Mucosa of rectum (tissue), 2 donors: ENCODE measurements at regions not wholly inside any gene's neighbourhood (a gene's known extent, or its start where the extent isn't known, plus 50 kb on each side); places are given as distances from the start of the nearest gene placed in this dataset.
"Not testable (repeated sequence)": the region's sequence is repeated elsewhere in the genome, so short reads cannot be mapped to it uniquely, and the experiment has no call there.

Experiments
- H3K27ac ChIP-seq, 2 donors: one replicate each; pipeline ENCODE4 v1.7.0; 2013; ENCODE audit warnings: inconsistent platforms in 2 of 2, low read depth in 2 of 2, low read length in 2 of 2
- H3K27me3 ChIP-seq, 2 donors: one replicate each; pipeline ENCODE4 v1.7.0; 2013; ENCODE audit warnings: low read length in 2 of 2; ENCODE audit not compliant: control insufficient read depth in 2 of 2, insufficient read depth in 2 of 2
- H3K36me3 ChIP-seq, 2 donors: one replicate each; pipeline ENCODE4 v1.7.0; 2013; ENCODE audit warnings: low read length in 2 of 2; ENCODE audit not compliant: control insufficient read depth in 2 of 2, insufficient read depth in 2 of 2
- H3K4me1 ChIP-seq, 2 donors: one replicate each; pipeline ENCODE4 v1.7.0; 2013; ENCODE audit warnings: low read length in 2 of 2, mild to moderate bottlenecking in 1 of 2; ENCODE audit not compliant: control insufficient read depth in 2 of 2, insufficient read depth in 2 of 2
- H3K4me3 ChIP-seq, 2 donors: one replicate each; pipeline ENCODE4 v1.7.0; 2013; ENCODE audit warnings: low read length in 2 of 2
- H3K9ac ChIP-seq, 2 donors: one replicate each; pipeline ENCODE4 v1.7.0; 2013; ENCODE audit warnings: low read length in 2 of 2, low read depth in 1 of 2, mild to moderate bottlenecking in 1 of 2
- H3K9me3 ChIP-seq, 2 donors: one replicate each; pipeline ENCODE4 v1.7.0; 2013; ENCODE audit warnings: low read length in 2 of 2; ENCODE audit not compliant: control insufficient read depth in 2 of 2
- donor health status: healthy.
- donor health status: Normal muscosa, but diverticular disease.

DNA sequence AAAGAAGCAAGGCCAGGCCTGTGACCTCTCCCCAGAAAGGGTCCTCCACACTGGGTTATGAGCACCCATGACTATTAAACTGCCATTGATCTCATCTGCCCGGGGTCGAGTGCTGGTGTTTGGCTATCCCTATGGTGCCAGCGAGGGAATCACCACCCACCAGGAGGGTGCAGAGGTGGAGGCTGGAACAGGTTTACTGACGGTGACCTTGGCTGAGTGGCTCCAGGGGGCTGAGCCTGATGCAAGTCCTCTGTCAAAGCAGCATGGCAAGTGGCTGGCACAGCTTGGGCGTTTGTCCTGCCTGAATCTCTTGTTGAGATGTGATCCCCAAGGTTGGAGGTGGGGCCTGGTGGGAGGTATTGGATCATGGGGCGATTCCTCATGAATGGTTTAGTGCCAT, 196.4 kb upstream of the HDAC4 start:
- Histone ChIP-seq H3K9ac (no peak overlapping the region), H3K9me3 (no peaks in the 10 kb centered on the region), H3K4me3 (no peak overlapping the region), H3K36me3 (no peaks in the 10 kb centered on the region), H3K4me1 (no peaks in the 10 kb centered on the region), H3K27ac (no peak overlapping the region), H3K27me3 (peaks cover 0 to 2% of the 10 kb centered on the region in 2 donors)

DNA sequence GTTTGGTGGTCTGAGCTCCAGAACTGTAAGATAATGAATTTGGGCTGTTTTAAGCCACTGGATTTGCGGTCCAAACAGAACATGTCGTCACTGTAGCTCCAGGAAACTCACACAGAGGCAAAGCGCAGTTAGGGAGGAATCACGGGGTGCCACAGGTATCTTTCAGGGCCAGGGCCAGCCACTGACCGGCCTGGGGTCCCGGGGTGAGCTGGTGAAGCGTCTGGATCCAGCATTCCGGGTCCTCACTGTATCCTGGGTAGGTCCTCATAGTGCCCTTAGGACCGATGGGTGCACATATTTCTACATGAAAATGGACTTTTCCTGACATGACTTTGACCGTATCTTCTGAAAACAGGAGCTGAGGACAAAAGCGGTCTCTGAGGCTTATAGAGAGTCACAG, 196.0 kb upstream of the HDAC4 start:
- peaks cover 0 to 2% of the 10 kb centered on the region in 2 donors for H3K27me3 ChIP-seq
- H3K9me3 ChIP-seq, result no peaks in the 10 kb centered on the region
- H3K27ac ChIP-seq, result no peak overlapping the region
- no peak overlapping the region for H3K9ac ChIP-seq
- H3K4me1 ChIP-seq, result no peaks in the 10 kb centered on the region
- H3K4me3 ChIP-seq, result no peak overlapping the region
- H3K36me3 ChIP-seq, result no peaks in the 10 kb centered on the region

DNA sequence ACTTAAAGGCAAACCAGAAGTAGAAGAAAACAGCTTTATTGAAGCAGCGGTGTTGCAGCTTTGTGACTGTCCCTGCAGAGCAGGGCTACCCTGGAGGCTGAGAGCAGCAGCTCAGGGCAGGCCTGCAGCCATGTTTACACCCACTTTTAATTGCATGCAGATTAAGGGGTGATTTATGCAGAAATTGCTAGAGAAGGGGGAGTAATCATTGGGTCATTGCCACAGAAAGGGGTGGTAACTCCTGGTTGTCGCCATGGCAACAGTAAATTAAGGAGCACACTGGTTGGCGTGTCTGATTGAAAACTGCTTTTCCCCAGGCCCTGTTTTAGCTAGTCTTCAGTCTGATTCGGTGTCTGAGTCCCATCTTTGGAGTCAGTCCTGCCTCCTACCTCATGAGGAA, 195.4 kb upstream of the HDAC4 start:
- Histone ChIP-seq H3K4me1 (no peaks in the 10 kb centered on the region), H3K36me3 (no peaks in the 10 kb centered on the region), H3K27me3 (peaks cover 0 to 2% of the 10 kb centered on the region in 2 donors), H3K27ac (no peak overlapping the region), H3K9me3 (no peaks in the 10 kb centered on the region), H3K4me3 (no peak overlapping the region), H3K9ac (no peak overlapping the region)

DNA sequence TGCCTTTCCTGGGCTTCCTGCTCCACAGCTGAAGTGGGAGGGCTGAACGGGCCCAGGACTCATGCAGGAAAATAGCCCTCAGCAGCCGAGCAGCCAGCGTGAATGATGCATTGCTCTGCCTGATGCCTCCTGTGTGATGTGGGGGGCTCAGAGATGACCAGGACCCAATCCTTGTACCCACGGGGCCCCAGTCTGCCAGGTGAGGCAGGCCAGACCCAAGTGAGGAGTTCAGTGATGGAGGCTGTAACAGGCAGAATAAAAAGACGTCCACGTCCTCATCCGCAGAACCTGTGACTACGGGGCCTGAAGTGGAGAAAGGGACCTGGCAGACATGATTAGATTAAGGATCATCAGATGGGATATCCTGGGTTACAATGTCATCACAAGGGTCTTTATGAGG, 194.9 kb upstream of the HDAC4 start:
- Histone ChIP-seq H3K9me3 (no peaks in the 10 kb centered on the region), H3K36me3 (no peaks in the 10 kb centered on the region), H3K9ac (no peak overlapping the region), H3K4me1 (no peaks in the 10 kb centered on the region), H3K27ac (no peak overlapping the region), H3K4me3 (no peak overlapping the region), H3K27me3 (peaks cover 0 to 2% of the 10 kb centered on the region in 2 donors)

- Histone ChIP-seq H3K9ac (no peak overlapping the region), H3K9me3 (no peaks in the 10 kb centered on the region), H3K36me3 (no peaks in the 10 kb centered on the region), H3K4me1 (no peaks in the 10 kb centered on the region), H3K27ac (no peak overlapping the region), H3K27me3 (peaks cover 0 to 2% of the 10 kb centered on the region in 2 donors), H3K4me3 (no peak overlapping the region)
Observed at GRCh38 chr2:239594772-239595608, 194.2 kb upstream of the HDAC4 start.

DNA sequence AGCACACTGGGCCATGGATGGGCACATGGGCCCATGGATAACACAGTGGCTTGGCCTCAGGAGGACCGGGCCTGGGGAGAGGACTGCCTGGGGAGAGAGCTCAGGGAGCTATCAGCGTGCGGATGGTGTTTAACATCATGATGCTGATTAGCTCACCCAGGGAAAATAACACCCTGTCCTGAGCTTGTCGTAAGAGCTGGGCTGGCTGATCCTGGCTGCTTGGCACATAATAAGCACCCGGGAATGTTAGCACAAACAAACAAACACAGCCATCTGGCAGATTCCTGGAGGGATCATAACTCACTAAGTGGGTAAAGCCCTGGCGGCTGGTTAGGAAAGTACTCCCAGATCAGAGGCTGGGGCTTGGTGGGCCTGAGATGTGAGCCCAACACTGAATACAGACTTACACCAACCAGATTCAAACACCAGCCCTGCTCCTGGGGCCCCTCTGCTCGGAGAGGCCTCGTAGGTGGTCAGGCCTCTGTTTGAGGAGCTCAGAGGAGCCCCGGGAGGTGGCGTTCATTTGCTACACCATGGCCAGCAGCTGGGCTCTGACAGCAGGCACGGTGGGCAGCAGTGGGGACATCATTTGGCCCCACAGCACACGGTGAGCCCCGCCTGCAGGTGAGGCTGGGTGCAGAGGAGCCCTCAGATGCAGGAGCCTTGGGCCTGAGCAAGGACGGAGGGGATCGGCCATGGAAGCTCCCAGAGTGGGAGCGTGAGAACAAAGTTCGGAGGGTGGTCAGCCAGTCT, 193.4 kb upstream of the HDAC4 start:
- peaks cover 0 to under 1% of the 10 kb centered on the region in 2 donors for H3K27me3 ChIP-seq
- H3K4me1 ChIP-seq, result no peaks in the 10 kb centered on the region
- H3K36me3 ChIP-seq, result no peaks in the 10 kb centered on the region
- H3K9ac ChIP-seq, result no peak overlapping the region
- no peak overlapping the region for H3K4me3 ChIP-seq
- H3K9me3 ChIP-seq, result no peaks in the 10 kb centered on the region
- H3K27ac ChIP-seq, result no peak overlapping the region

GRCh38 chr2:239593455-239593854, 192.6 kb upstream of the HDAC4 start:
- Histone ChIP-seq H3K27me3 (no peaks in the 10 kb centered on the region), H3K9me3 (no peaks in the 10 kb centered on the region), H3K4me1 (no peaks in the 10 kb centered on the region), H3K4me3 (no peak overlapping the region), H3K36me3 (no peaks in the 10 kb centered on the region), H3K9ac (no peak overlapping the region), H3K27ac (no peak overlapping the region)

GRCh38 chr2:239592629-239593290, 191.9 kb upstream of the HDAC4 start:
- not testable (repeated sequence) for H3K27me3 ChIP-seq, H3K9ac ChIP-seq, H3K4me1 ChIP-seq, H3K27ac ChIP-seq, H3K9me3 ChIP-seq, H3K4me3 ChIP-seq, H3K36me3 ChIP-seq

DNA sequence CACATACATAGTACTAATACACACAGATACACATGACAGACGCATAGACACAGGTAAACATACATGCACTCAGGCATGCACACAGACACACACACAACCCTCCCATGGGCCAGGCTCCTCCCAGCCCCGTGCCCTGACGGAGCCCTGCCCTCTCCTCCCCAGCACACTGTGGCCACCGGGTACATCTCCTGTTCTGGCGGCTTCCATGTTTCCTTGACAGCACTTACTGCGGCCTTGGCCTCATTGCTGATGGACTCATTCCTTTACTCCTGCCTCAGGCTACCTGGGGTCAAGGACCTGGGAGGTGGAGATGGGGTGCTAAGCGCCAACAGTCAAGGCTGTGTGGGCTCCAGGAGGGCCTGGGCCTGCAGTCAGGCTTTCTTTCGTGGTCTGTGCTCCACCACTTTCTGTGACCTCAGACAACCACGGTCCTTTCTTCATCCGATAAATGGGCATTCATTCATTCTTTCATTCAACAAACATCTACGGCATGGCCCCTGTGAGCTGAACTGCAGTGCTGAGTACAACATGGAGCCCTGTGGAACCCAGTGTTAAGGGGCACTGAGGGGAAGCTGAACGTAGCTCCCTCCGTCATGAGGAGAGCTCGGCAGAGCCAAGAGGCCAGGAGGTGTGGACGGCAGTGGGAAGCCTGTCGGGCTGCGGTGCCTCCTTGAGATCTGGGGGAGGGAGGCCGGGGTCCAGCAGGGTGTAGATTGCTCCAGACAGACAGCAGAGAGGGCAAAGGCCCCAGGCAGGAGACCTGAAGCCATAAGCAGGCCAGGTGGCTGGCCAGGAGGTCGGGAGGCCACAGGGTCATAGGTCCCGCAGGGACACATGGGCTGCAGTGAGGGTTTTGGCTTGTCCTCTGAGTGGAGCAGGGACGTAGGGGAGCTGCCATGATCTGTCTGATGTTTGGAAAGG, 190.4 kb upstream of the HDAC4 start:
- Histone ChIP-seq H3K27ac (no peak overlapping the region), H3K36me3 (no peaks in the 10 kb centered on the region), H3K9me3 (no peaks in the 10 kb centered on the region), H3K9ac (no peak overlapping the region), H3K4me1 (no peaks in the 10 kb centered on the region), H3K27me3 (peaks cover 0 to 2% of the 10 kb centered on the region in 2 donors), H3K4me3 (no peak overlapping the region)
